ENCODE measurements at regions not wholly inside any gene's neighbourhood (a gene's known extent, or its start where the extent isn't known, plus 50 kb on each side); places are given as distances from the start of the nearest gene placed in this dataset.

GRCh38 chr10:3477683-3478082 lies 305.1 kb upstream of the PITRM1 start:
- no peak overlapping the region for H3K4me2 ChIP-seq (ENCODE audit: extremely low read depth, insufficient read depth, low read length)
- H2AFZ ChIP-seq (ENCODE audit: low read length) = no peak overlapping the region
- H3K9ac ChIP-seq (ENCODE audit: insufficient read depth, low read length) = no peak overlapping the region
- peak; percentile 82 to 96 for DNase-seq (ENCODE audit: low read depth in 2 of 2)
- H3K36me3 ChIP-seq (ENCODE audit: control insufficient read depth, insufficient read depth, low read length) = no peaks in the 10 kb centered on the region
- peaks cover 9% of the 10 kb centered on the region for H3K4me1 ChIP-seq (ENCODE audit: control insufficient read depth, extremely low read depth, insufficient read depth, low read length)
- H3K79me2 ChIP-seq (ENCODE audit: control insufficient read depth, insufficient read depth, low read length) = no peaks in the 10 kb centered on the region
- no peaks in the 10 kb centered on the region for H3K27me3 ChIP-seq (ENCODE audit: control insufficient read depth, insufficient read depth, low read length)
- H3K27ac ChIP-seq (ENCODE audit: insufficient read depth, low read length) = no peak overlapping the region
- no peaks in the 10 kb centered on the region for H4K20me1 ChIP-seq (ENCODE audit: control insufficient read depth, extremely low read depth, insufficient read depth, low read length)
- no peak overlapping the region for H3K4me3 ChIP-seq (replicated peaks in 1 of 4; ENCODE audit: control extremely low read depth in 1 of 4, insufficient read depth in 1 of 4, low read depth in 3 of 4, low read length in 4 of 4)
- TF ChIP-seq CTCF (conservative IDR thresholded peaks at IDR 0.05 in 1 of 2, IDR thresholded peaks at IDR 0.05 in 1 of 2; ENCODE audit: low read depth in 1 of 2, low read length in 2 of 2) (no peak), EZH2 (IDR thresholded peaks at IDR 0.05; ENCODE audit: low read length, missing control alignments) (no peak)
- no peaks in the 10 kb centered on the region for H3K9me3 ChIP-seq (ENCODE audit: control insufficient read depth, insufficient read depth, low read depth, low read length)

- TF ChIP-seq CTCF (conservative IDR thresholded peaks at IDR 0.05 in 1 of 2, IDR thresholded peaks at IDR 0.05 in 1 of 2; ENCODE audit: low read depth in 1 of 2, low read length in 2 of 2) (peak in 1 of 2 donors; percentile 5), EZH2 (IDR thresholded peaks at IDR 0.05; ENCODE audit: low read length, missing control alignments) (no peak)
- H3K27me3 ChIP-seq (ENCODE audit: control insufficient read depth, insufficient read depth, low read length) = no peaks in the 10 kb centered on the region
- no peak overlapping the region for H2AFZ ChIP-seq (ENCODE audit: low read length)
- no peaks in the 10 kb centered on the region for H3K9me3 ChIP-seq (ENCODE audit: control insufficient read depth, insufficient read depth, low read depth, low read length)
- no peak overlapping the region for H3K4me3 ChIP-seq (replicated peaks in 1 of 4; ENCODE audit: control extremely low read depth in 1 of 4, insufficient read depth in 1 of 4, low read depth in 3 of 4, low read length in 4 of 4)
- no peak overlapping the region for H3K9ac ChIP-seq (ENCODE audit: insufficient read depth, low read length)
- H3K4me1 ChIP-seq (ENCODE audit: control insufficient read depth, extremely low read depth, insufficient read depth, low read length) = peaks cover 9% of the 10 kb centered on the region
- H3K79me2 ChIP-seq (ENCODE audit: control insufficient read depth, insufficient read depth, low read length) = no peaks in the 10 kb centered on the region
- H3K36me3 ChIP-seq (ENCODE audit: control insufficient read depth, insufficient read depth, low read length) = no peaks in the 10 kb centered on the region
- H3K4me2 ChIP-seq (ENCODE audit: extremely low read depth, insufficient read depth, low read length) = no peak overlapping the region
- DNase-seq (ENCODE audit: low read depth in 2 of 2) = no peak
- H3K27ac ChIP-seq (ENCODE audit: insufficient read depth, low read length) = no peak overlapping the region
- no peaks in the 10 kb centered on the region for H4K20me1 ChIP-seq (ENCODE audit: control insufficient read depth, extremely low read depth, insufficient read depth, low read length)
These were observed 304.3 kb upstream of the PITRM1 start for GRCh38 chr10:3476640-3477448.

- H3K4me3 ChIP-seq (replicated peaks in 1 of 4; ENCODE audit: control extremely low read depth in 1 of 4, insufficient read depth in 1 of 4, low read depth in 3 of 4, low read length in 4 of 4) = no peak overlapping the region
- no peak overlapping the region for H2AFZ ChIP-seq (ENCODE audit: low read length)
- DNase-seq (ENCODE audit: low read depth in 2 of 2) = peak in 1 of 2 donors; percentile 49
- no peak overlapping the region for H3K9ac ChIP-seq (ENCODE audit: insufficient read depth, low read length)
- H3K9me3 ChIP-seq (ENCODE audit: control insufficient read depth, insufficient read depth, low read depth, low read length) = no peaks in the 10 kb centered on the region
- no peak overlapping the region for H3K27ac ChIP-seq (ENCODE audit: insufficient read depth, low read length)
- H3K4me1 ChIP-seq (ENCODE audit: control insufficient read depth, extremely low read depth, insufficient read depth, low read length) = peaks cover 11% of the 10 kb centered on the region
- no peaks in the 10 kb centered on the region for H3K79me2 ChIP-seq (ENCODE audit: control insufficient read depth, insufficient read depth, low read length)
- H3K36me3 ChIP-seq (ENCODE audit: control insufficient read depth, insufficient read depth, low read length) = no peaks in the 10 kb centered on the region
- H3K27me3 ChIP-seq (ENCODE audit: control insufficient read depth, insufficient read depth, low read length) = no peaks in the 10 kb centered on the region
- no peaks in the 10 kb centered on the region for H4K20me1 ChIP-seq (ENCODE audit: control insufficient read depth, extremely low read depth, insufficient read depth, low read length)
- H3K4me2 ChIP-seq (ENCODE audit: extremely low read depth, insufficient read depth, low read length) = no peak overlapping the region
- TF ChIP-seq CTCF (conservative IDR thresholded peaks at IDR 0.05 in 1 of 2, IDR thresholded peaks at IDR 0.05 in 1 of 2; ENCODE audit: low read depth in 1 of 2, low read length in 2 of 2) (no peak), EZH2 (IDR thresholded peaks at IDR 0.05; ENCODE audit: low read length, missing control alignments) (no peak)
These were observed 303.6 kb upstream of the PITRM1 start for GRCh38 chr10:3476186-3476585.
